A549 (cell line): ENCODE measurements at regions not wholly inside any gene's neighbourhood (a gene's known extent, or its start where the extent isn't known, plus 50 kb on each side); places are given as distances from the start of the nearest gene placed in this dataset.
A peak's percentile ranks its signal among the peaks of the same experiment; 100 is the strongest.

Experiments used
- ATAC-seq, 2 experiments: fragments of 200-7000 bp in 1 of 2; fragments of >200 bp in 1 of 2; cut with Nextera tagmentation in 1 of 2; cut with Tn5 transposase in 1 of 2; 3 replicates each; pipeline versions ENCODE4 v1.8.0 to v1.9.1; 2018 to 2020; ENCODE audit warnings: mild to moderate bottlenecking in 1 of 2, moderate library complexity in 1 of 2
- CTCF ChIA-PET: fragments of 300-600 bp; sonication (Branson Sonifier 250); formaldehyde crosslinking; extraction: SDS; loops from one replicate; lab custom pipeline; 2021; ENCODE audit warnings: antibody characterized with exemption, inconsistent platforms; lab: Yijun Ruan, JAX
- POLR2A ChIA-PET: fragments of 350-600 bp; formaldehyde crosslinking; extraction: SDS; loops from one replicate; lab custom pipeline; 2021; ENCODE audit warnings: antibody characterized with exemption, inconsistent platforms; lab: Yijun Ruan, JAX
- DNase-seq, 2 experiments: peaks; one replicate each; pipeline versions ENCODE4 v3.0.0 to v3.0.0-alpha.2; 2011 to 2016; ENCODE audit warnings: low read depth in 1 of 2, low spot score in 1 of 2
- FAIRE-seq: peaks from 2 replicates; lab custom pipeline; 2011; peaks lifted over from hg19 to GRCh38; lab: Jason Lieb, UNC
- H3K27ac ChIP-seq, 2 experiments: fragments of >200 bp; sonication (Bioruptor Twin); formaldehyde crosslinking; 3 replicates each; pipeline ENCODE4 v1.5.1; 2016 to 2017
- H3K4me1 ChIP-seq: fragments of >200 bp; sonication (Bioruptor Twin); formaldehyde crosslinking; 3 replicates; pipeline ENCODE4 v1.6.1; 2016
- H3K4me2 ChIP-seq: fragments of >200 bp; sonication (Bioruptor Twin); formaldehyde crosslinking; 3 replicates; pipeline ENCODE4 v1.6.1; 2016
- H3K4me3 ChIP-seq: fragments of >200 bp; sonication (Bioruptor Twin); formaldehyde crosslinking; 3 replicates; pipeline ENCODE4 v1.5.1; 2016
- H3K9me3 ChIP-seq: fragments of >200 bp; sonication (Bioruptor Twin); formaldehyde crosslinking; 3 replicates; pipeline ENCODE4 v1.6.1; 2016
- CBX2 ChIP-seq: fragments of 200-600 bp; sonication (generic); IDR thresholded peaks from 2 replicates; pipeline ENCODE4 v1.6.1; 2016; ENCODE audit warnings: low read depth, mild to moderate bottlenecking, borderline replicate concordance
- CEBPB ChIP-seq, 2 experiments: fragments of >200 bp in 1 of 2; sonication (Bioruptor Twin) in 1 of 2; formaldehyde crosslinking in 1 of 2; IDR thresholded peaks; 2 replicates each; pipeline ENCODE4 v1.6.1; 2012 to 2016
- EHF ChIP-seq: fragments of 250-450 bp; sonication (Bioruptor Pico); IDR thresholded peaks from 2 replicates; pipeline ENCODE4 v1.5.0; 2020; ENCODE audit warnings: mild to moderate bottlenecking
- EHMT2 ChIP-seq: fragments of 200-600 bp; sonication (generic); IDR thresholded peaks from 2 replicates; pipeline ENCODE4 v1.6.1; 2016; ENCODE audit warnings: antibody characterized with exemption, low read depth, mild to moderate bottlenecking, moderate library complexity
- ESRRA ChIP-seq: fragments of 150-350 bp; IDR thresholded peaks from 2 replicates; pipeline ENCODE4 v1.6.1; 2014; ENCODE audit warnings: mild to moderate bottlenecking, low read length, borderline replicate concordance
- FOSB ChIP-seq: fragments of 250-450 bp; sonication (Bioruptor Pico); IDR thresholded peaks from 2 replicates; pipeline ENCODE4 v1.5.0; 2020; ENCODE audit warnings: mild to moderate bottlenecking, moderate library complexity
- FOSL2 ChIP-seq, 2 experiments: fragments of 450-650 bp in 1 of 2; fragments of >200 bp in 1 of 2; sonication (Bioruptor Twin) in 1 of 2; formaldehyde crosslinking; IDR thresholded peaks; 2 replicates each; pipeline versions ENCODE4 v1.5.0 to v1.6.1; 2016 to 2020; ENCODE audit warnings: mild to moderate bottlenecking in 1 of 2, moderate library complexity in 1 of 2
- GATA3 ChIP-seq: IDR thresholded peaks from 2 replicates; pipeline ENCODE4 v1.6.1; 2012; ENCODE audit warnings: borderline replicate concordance
- HEYL ChIP-seq: fragments of 250-450 bp; sonication (Bioruptor Pico); IDR thresholded peaks from 2 replicates; pipeline ENCODE4 v1.8.0; 2021; ENCODE audit warnings: mild to moderate bottlenecking, moderate library complexity
- HOXB5 ChIP-seq: fragments of 250-450 bp; sonication (Bioruptor Pico); IDR thresholded peaks from 2 replicates; pipeline ENCODE4 v1.5.0; 2020; ENCODE audit warnings: mild to moderate bottlenecking, moderate library complexity
- JUNB ChIP-seq: fragments of >200 bp; sonication (Bioruptor Twin); formaldehyde crosslinking; IDR thresholded peaks from 2 replicates; pipeline ENCODE4 v1.6.1; 2016
- KDM1A ChIP-seq: fragments of 200-600 bp; sonication (generic); IDR thresholded peaks from 2 replicates; pipeline ENCODE4 v1.6.1; 2016; ENCODE audit warnings: low read depth, mild to moderate bottlenecking
- POLR2A ChIP-seq: IDR thresholded peaks from 2 replicates; pipeline ENCODE4 v1.6.1; 2012; ENCODE audit warnings: mild to moderate bottlenecking, low read length
- POLR2AphosphoS2 ChIP-seq: conservative IDR thresholded peaks from 2 replicates; pipeline ENCODE4 v1.6.1; 2012; ENCODE audit warnings: low read length, improper control_type of control experiment, inconsistent platforms
- RAD21 ChIP-seq, 2 experiments: fragments of >200 bp in 1 of 2; sonication (Bioruptor Twin) in 1 of 2; formaldehyde crosslinking in 1 of 2; IDR thresholded peaks in 1 of 2; conservative IDR thresholded peaks in 1 of 2; 2 replicates in 1 of 2; 3 replicates in 1 of 2; pipeline ENCODE4 v1.6.1; 2012 to 2018; ENCODE audit warnings: inconsistent platforms in 1 of 2
- RARB ChIP-seq: fragments of 250-450 bp; sonication (Bioruptor Pico); IDR thresholded peaks from 2 replicates; pipeline ENCODE4 v1.8.0; 2021; ENCODE audit warnings: mild to moderate bottlenecking, moderate library complexity
- RCOR1 ChIP-seq: fragments of 150-350 bp; IDR thresholded peaks from 2 replicates; pipeline ENCODE4 v1.6.1; 2014; ENCODE audit warnings: antibody characterized with exemption, low read length, low read depth
- TFCP2L1 ChIP-seq: fragments of 250-450 bp; sonication (Bioruptor Pico); IDR thresholded peaks from 2 replicates; pipeline ENCODE4 v1.5.0; 2021; ENCODE audit warnings: mild to moderate bottlenecking
- ZC3H11A ChIP-seq: fragments of 450-650 bp; IDR thresholded peaks from 2 replicates; pipeline ENCODE4 v1.6.1; 2014; ENCODE audit warnings: antibody characterized with exemption, mild to moderate bottlenecking
- ZFP36 ChIP-seq: fragments of 450-650 bp; IDR thresholded peaks from 2 replicates; pipeline ENCODE4 v1.6.1; 2014; ENCODE audit warnings: borderline replicate concordance; ENCODE audit not compliant: partially characterized antibody
- ZNF302 ChIP-seq: fragments of 250-450 bp; sonication (Bioruptor Pico); IDR thresholded peaks from 2 replicates; pipeline ENCODE4 v1.9.0; 2021; ENCODE audit warnings: inconsistent platforms, mild to moderate bottlenecking, moderate library complexity
- WGBS: methylation state at CpG from one replicate; pipeline ENCODE4 v1.1.6; 2017; ENCODE audit errors: missing lambda C conversion rate; 5-methylcytosine and 5-hydroxymethylcytosine counted together
- TF ChIP-seq, protein P1 (sequence below): fragments of 250-450 bp; sonication (Bioruptor Pico); IDR thresholded peaks from 2 replicates; pipeline ENCODE4 v1.5.0; 2021; ENCODE audit warnings: mild to moderate bottlenecking, moderate library complexity, borderline replicate concordance
- TF ChIP-seq, protein P2 (sequence below): IDR thresholded peaks from 2 replicates; pipeline ENCODE4 v1.6.1; 2012; ENCODE audit warnings: low read depth, borderline replicate concordance
- TF ChIP-seq, protein P3 (sequence below): IDR thresholded peaks from 2 replicates; pipeline ENCODE4 v1.6.1; 2012
- TF ChIP-seq, protein P4 (sequence below): fragments of 450-650 bp; IDR thresholded peaks from 2 replicates; pipeline ENCODE4 v1.6.1; 2014; ENCODE audit warnings: antibody characterized with exemption
- TF ChIP-seq, protein P5 (sequence below): fragments of >200 bp; sonication (Bioruptor Twin); formaldehyde crosslinking; IDR thresholded peaks from 3 replicates; pipeline ENCODE4 v1.5.1; 2016

DNA sequence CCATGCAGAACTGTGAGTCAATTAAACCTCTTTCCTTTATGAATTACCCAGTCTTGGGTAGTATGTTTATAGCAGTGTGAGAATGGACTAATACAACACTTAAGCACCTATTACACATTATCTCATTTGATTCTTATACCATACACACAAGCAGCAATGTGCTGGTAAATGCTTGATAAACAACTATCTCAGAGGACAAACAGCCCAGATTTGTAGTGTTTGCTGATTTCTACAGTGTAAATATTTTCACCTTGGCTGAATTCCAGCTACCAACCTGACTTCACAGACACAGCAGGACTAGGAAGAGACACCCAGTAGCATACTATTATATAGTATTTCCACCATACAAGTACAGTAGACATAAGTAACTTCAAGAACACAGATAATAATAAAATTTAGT lies 406.5 kb upstream of the CNKSR2 start (continued):
- TF ChIP-seq, protein P1, sequence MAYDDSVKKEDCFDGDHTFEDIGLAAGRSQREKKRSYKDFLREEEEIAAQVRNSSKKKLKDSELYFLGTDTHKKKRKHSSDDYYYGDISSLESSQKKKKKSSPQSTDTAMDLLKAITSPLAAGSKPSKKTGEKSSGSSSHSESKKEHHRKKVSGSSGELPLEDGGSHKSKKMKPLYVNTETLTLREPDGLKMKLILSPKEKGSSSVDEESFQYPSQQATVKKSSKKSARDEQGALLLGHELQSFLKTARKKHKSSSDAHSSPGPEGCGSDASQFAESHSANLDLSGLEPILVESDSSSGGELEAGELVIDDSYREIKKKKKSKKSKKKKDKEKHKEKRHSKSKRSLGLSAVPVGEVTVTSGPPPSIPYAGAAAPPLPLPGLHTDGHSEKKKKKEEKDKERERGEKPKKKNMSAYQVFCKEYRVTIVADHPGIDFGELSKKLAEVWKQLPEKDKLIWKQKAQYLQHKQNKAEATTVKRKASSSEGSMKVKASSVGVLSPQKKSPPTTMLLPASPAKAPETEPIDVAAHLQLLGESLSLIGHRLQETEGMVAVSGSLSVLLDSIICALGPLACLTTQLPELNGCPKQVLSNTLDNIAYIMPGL (CRISPR knock-in tag): no peak
- TF ChIP-seq CBX2 (no peak), POLR2A (no peak)
- TF ChIP-seq, protein P2, sequence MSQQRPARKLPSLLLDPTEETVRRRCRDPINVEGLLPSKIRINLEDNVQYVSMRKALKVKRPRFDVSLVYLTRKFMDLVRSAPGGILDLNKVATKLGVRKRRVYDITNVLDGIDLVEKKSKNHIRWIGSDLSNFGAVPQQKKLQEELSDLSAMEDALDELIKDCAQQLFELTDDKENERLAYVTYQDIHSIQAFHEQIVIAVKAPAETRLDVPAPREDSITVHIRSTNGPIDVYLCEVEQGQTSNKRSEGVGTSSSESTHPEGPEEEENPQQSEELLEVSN: no peak

DNA sequence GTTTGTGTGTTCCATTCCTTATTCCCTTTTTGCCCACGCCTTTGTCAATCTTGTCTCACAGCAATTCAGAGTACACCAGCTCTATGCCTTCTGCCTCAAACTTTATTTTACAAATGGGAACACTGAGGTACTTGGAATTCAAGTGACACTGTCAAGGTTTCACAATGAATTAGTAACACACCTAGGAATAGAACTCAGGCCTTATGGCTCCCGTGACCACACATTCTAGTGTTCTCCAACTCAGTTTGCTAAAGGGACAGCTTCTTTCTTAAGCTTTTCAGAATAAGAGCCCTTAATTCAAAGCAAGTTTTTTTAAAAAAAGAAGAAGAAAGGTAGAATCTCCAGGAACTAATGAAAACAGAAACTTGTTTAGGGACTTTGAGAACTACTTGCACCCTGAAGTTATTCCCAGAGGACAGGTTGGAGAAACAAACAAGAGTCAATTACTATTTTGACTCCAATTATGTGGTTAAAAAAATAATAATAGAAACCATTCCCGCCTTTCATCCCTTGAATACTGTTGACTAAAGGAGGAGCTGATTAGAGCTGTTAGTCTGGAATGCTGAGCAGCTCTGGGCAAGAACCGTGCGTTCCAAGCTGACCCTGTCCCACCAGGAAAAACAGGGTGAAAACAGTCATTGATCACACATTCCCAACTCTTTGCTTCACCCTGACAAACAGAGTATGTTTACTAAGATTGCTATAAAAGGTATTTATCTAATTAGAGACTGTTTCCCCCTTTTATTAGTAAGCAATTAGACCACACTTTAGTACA lies 408.8 kb upstream of the CNKSR2 start:
- POLR2A ChIA-PET: no interaction called here
- Histone ChIP-seq H3K4me3 (no peak overlapping the region), H3K9me3 (no peaks in the 10 kb centered on the region), H3K27ac (no peak overlapping the region), H3K4me2 (0 out of 3 replicates have a peak overlapping the region, but pooled peaks have one; percentile 17), H3K4me1 (no peaks in the 10 kb centered on the region)
- DNase-seq (no peak), FAIRE-seq (peak; percentile 95), ATAC-seq (no peak)
- WGBS: 42% methylated on average over 5 of the region's 5 CpGs
- CTCF ChIA-PET: no interaction called here
- TF ChIP-seq, protein P3, sequence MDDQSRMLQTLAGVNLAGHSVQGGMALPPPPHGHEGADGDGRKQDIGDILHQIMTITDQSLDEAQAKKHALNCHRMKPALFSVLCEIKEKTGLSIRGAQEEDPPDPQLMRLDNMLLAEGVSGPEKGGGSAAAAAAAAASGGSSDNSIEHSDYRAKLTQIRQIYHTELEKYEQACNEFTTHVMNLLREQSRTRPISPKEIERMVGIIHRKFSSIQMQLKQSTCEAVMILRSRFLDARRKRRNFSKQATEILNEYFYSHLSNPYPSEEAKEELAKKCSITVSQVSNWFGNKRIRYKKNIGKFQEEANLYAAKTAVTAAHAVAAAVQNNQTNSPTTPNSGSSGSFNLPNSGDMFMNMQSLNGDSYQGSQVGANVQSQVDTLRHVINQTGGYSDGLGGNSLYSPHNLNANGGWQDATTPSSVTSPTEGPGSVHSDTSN: no peak
- no peak for TF ChIP-seq POLR2A
- TF ChIP-seq RAD21 (conservative IDR thresholded peaks at IDR 0.05 in 1 of 2, IDR thresholded peaks at IDR 0.05 in 1 of 2): no peak
- TF ChIP-seq, protein P4, sequence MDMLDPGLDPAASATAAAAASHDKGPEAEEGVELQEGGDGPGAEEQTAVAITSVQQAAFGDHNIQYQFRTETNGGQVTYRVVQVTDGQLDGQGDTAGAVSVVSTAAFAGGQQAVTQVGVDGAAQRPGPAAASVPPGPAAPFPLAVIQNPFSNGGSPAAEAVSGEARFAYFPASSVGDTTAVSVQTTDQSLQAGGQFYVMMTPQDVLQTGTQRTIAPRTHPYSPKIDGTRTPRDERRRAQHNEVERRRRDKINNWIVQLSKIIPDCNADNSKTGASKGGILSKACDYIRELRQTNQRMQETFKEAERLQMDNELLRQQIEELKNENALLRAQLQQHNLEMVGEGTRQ: no peak
- TF ChIP-seq EHMT2: no peak
- TF ChIP-seq EHF (CRISPR knock-in tag): no peak
- no peak for TF ChIP-seq GATA3
- TF ChIP-seq HOXB5 (CRISPR knock-in tag): no peak
- TF ChIP-seq CEBPB (IDR thresholded peaks at IDR 0.05): no peak

DNA sequence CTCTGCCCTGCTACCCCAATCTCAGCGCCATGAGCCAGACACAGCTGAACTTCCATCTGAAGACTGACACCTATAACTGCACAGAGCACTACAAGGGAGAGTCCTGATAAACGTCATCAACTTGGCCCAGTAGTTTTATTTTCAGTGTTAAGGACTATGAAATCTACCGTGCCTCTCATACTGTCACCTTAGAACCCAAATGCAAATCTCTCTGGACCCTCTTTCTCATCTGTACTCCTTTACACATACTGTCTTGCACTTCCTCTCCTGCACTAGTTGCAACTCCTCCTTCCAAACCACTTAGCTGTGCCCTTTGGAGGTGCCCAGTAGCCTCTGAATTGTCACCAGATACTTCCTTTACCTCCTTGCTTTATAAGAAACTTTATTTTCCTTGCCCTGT lies 420.2 kb upstream of the CNKSR2 start:
- POLR2A ChIA-PET: no interaction called here
- CTCF ChIA-PET: no interaction called here
- no peaks in the 10 kb centered on the region for H3K4me1 ChIP-seq
- no peak overlapping the region for H3K4me2 ChIP-seq
- DNase-seq (no peak), FAIRE-seq (peak; percentile 67), ATAC-seq (no peak)
- no peak overlapping the region for H3K4me3 ChIP-seq
- H3K9me3 ChIP-seq: no peaks in the 10 kb centered on the region
- 53% methylated on average over 3 of the region's 3 CpGs for WGBS
- no peak overlapping the region for H3K27ac ChIP-seq
- TF ChIP-seq FOSB (CRISPR knock-in tag) (no peak), ZNF302 (CRISPR knock-in tag) (no peak), HEYL (no peak), CEBPB (IDR thresholded peaks at IDR 0.05) (no peak), RCOR1 (no peak), JUNB (no peak), RARB (CRISPR knock-in tag) (no peak), POLR2AphosphoS2 (no peak), FOSL2 (IDR thresholded peaks at IDR 0.05) (no peak), FOSL2 (CRISPR knock-in tag; IDR thresholded peaks at IDR 0.05) (no peak), HOXB5 (CRISPR knock-in tag) (no peak), ZFP36 (no peak), TFCP2L1 (CRISPR knock-in tag) (no peak), KDM1A (no peak), ZC3H11A (no peak), ESRRA (no peak)
- TF ChIP-seq, protein P4: no peak
- TF ChIP-seq, protein P5, sequence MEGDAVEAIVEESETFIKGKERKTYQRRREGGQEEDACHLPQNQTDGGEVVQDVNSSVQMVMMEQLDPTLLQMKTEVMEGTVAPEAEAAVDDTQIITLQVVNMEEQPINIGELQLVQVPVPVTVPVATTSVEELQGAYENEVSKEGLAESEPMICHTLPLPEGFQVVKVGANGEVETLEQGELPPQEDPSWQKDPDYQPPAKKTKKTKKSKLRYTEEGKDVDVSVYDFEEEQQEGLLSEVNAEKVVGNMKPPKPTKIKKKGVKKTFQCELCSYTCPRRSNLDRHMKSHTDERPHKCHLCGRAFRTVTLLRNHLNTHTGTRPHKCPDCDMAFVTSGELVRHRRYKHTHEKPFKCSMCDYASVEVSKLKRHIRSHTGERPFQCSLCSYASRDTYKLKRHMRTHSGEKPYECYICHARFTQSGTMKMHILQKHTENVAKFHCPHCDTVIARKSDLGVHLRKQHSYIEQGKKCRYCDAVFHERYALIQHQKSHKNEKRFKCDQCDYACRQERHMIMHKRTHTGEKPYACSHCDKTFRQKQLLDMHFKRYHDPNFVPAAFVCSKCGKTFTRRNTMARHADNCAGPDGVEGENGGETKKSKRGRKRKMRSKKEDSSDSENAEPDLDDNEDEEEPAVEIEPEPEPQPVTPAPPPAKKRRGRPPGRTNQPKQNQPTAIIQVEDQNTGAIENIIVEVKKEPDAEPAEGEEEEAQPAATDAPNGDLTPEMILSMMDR: no peak
